ENCODE measurements at regions not wholly inside any gene's neighbourhood (a gene's known extent, or its start where the extent isn't known, plus 50 kb on each side); places are given as distances from the start of the nearest gene placed in this dataset.

GRCh38 chr16:65634833-65635232 is 513.0 kb upstream of the CDH11 start:
- TF ChIP-seq CTCF (IDR thresholded peaks at IDR 0.05), result no peak
- no peak for TF ChIP-seq POLR2A (IDR thresholded peaks at IDR 0.05)
- TF ChIP-seq EP300 (IDR thresholded peaks at IDR 0.05), result no peak

All from suprapubic skin (tissue), 3 donors.